HL-60/S4 treated with retinoic acid at 250 ng/mL for 4 days and 3 days (cell line): ENCODE measurements at regions not wholly inside any gene's neighbourhood (a gene's known extent, or its start where the extent isn't known, plus 50 kb on each side); places are given as distances from the start of the nearest gene placed in this dataset.

ENCODE experiments used
- in situ Hi-C: fragments of 300-500 bp; cut with MboI; formaldehyde crosslinking; loops from 2 replicates; pipeline ENCODE4 v1.7.0; 2022; ENCODE audit warnings: low sequenced_read_pairs

DNA sequence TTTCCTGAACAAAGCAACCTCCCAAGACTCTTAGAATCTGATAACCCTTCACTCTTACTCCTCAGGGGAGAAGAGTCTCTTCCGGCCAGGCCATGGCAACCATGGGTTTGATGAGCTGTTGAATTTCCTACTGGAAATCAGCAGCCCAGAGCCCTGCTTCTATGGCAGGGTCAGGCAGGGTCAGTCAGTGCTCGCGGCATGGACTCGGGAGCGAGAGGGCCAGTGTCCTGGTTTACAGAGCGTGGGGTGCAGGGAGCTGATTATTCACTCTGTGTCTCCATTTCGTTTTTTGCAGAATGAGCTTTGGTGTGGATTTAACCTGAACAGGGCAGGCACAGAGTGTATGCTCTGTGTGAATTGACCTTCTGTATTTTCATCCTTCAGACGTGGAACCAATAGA is 340.6 kb upstream of the SFSWAP start:
- in situ Hi-C loops, result no loop called here

DNA sequence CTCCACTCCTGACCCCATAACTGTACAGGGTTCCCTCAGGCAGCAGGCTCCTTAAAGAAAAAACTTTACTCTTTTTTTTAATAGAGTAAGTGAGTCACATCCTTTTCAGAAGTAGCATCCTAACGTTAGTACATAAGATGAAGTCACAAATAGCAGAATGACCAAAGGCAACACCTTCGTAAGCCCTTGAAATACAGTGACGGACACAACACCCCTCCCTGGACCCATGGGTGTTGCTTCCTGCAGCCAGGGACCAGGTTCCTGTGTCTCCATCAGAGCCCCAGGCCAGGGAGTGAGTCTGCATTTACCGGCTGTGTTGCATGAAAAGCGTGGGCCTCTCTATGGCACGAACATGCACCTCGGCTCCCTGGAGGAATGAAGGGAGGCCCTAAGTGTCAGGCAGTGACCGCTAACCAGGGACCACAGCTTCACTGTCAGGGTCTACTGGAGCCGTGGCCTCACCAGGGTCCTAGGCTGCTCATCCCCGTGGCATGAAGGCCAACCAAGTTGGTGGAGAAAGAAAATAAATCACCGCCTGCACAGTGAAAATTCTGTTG is 340.0 kb upstream of the SFSWAP start:
- in situ Hi-C loops, result no loop called here

DNA sequence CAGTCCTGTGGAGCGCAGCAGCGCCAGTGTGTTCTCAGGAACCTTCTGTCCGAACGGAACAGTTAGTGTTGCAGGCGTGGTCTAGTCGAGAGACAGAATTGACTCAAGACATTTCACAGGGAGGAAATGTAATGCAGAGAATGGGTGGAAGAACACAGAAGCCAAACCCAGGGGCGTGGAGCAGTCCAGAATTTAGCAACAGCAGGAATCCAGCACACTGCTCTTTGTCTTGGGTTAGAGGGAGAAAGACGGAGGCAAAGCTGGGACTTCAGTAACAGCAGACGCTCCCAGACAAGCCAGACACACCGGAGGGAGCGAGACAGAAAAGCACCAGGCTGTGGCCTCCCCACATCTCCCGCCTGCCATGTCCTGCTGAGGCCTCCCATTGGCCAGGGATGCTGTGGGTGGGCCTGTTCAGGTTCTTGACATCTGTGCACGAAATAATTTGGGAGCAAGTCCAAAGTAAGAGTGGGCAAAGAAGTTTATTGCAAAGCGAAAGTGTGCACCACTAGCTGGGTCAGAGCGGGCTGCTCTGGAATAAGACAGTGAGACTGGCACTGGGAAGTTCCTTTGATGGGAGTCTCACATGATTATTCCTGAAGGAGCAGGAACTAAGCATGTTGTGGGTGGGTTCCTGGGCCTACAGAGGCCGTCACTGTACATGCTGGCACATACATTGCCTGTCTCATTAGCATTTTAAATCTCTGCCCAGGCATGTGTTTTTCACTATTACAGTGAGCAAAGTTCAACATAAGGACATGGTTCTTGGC is 339.3 kb upstream of the SFSWAP start:
- in situ Hi-C loops, result no loop called here

DNA sequence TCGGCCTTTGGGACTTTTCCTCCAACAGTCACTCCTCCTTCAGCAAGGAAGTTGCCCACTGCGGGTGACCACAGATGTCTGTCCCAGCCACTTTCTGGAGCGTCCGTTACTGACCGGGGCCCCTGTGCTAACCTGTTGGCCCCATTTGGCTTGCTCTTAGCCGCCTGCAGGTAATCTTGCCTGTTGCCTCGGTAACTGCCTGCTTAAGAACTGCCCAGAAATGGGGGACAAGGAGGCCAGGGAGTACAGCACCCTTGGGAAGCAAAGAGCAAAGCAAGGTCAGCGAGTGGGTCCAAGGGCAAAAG is 338.8 kb upstream of the SFSWAP start:
- in situ Hi-C loops, result no loop called here

DNA sequence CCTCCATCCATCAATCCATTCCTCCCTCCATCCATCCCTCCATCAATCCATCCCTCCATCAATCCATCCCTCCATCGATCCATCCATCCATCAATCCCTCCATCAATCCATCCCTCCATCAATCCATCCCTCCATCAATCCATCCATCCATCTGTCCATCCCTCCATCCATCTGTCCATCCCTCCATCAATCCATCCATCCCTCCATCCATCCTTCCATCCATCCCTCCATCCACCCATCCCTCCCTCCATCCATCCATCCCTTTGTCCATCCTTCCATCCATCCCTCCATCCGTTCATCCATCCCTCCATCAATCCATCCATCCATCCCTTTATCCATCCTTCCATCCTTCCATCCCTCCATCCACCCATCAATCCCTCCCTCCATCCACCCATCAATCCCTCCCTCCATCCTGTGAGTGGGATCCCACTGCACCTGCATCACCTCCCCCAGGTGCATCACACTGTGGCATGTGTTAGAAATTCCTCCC is 338.1 kb upstream of the SFSWAP start:
- in situ Hi-C loops, result no loop called here

DNA sequence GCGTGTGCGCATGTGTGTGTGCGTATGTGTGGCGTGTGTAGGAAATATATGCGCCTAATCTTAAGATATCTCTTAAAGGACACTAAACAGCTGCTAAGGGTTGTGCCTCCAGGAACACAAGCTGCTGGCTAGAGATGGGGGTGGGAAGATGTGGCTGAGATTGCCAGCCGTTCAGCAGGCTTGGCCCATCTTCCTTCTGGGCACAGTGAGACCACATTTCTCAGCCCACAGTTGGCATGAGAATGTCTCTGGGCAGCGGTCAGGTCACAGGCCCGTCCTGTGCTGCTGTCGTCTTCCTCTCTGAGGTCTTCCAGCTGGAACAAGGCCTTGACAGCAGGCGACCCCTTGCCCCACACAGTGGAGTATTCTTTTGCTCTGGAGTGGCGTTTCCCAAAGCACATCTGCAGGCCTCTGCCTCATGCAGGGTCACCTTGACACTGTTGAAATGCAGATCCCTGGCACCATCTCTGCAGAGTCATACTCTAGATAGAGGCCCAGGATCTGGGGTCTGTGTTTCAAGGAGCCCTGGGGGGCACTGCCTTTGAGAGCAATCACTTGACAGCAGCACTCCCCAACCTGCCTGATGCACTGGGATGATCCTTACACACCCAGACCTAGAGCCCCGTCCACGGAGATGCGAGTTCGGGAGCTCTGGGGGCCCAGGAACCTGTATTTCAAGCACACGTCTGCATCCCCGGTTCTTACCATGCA is 335.5 kb upstream of the SFSWAP start:
- in situ Hi-C loops, result no loop called here

DNA sequence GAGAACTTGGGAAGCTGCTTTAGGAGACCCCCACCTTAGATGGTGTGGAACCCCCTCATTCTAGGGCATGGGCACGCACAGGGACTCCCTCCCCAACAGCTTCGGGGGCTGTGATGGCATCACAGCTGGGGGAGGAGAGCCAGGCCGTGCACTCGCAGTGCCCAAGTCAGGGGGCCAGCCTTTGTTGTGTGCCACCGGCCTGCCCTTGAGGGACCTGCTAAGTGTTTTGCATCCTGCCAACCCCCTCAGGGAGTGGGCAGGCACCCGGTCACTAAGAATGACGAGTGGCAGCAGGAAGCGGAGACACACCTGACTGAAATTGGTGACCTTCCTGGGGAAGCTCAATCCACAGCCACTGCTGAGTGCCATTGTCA is 334.9 kb upstream of the SFSWAP start:
- in situ Hi-C loops, result no loop called here

DNA sequence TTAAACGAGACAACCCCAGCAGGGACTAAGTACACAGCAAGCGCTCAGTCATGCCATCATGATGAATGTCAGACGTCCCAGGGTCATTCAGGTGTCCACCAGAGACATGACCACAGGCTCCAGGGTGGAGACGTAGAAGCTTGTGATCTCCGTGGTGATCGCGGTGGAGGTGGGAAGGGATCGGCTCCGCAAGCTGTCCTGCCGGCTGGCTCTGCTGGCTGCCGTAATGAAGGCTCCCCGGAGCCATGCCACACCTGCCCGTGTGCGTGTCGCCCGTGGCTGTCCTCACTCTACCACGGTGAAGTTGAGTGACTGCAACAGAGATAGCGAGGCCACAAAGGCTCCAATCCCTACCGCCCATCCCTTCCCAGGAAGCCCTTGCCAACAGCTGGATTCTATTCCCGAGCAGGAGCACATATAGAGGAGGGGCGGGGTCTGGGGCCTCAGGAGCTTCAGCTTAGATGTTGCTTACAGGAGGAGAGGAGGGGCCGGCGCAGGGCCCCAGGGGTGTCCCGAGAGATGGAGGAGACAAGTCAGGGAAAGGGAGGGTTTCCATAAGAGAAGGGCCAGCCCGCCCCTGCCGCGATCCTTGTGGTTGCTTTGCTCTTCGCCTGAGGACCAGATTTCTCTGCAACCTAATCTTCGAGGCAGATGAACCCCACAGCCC is 332.6 kb upstream of the SFSWAP start:
- in situ Hi-C loops, result no loop called here

DNA sequence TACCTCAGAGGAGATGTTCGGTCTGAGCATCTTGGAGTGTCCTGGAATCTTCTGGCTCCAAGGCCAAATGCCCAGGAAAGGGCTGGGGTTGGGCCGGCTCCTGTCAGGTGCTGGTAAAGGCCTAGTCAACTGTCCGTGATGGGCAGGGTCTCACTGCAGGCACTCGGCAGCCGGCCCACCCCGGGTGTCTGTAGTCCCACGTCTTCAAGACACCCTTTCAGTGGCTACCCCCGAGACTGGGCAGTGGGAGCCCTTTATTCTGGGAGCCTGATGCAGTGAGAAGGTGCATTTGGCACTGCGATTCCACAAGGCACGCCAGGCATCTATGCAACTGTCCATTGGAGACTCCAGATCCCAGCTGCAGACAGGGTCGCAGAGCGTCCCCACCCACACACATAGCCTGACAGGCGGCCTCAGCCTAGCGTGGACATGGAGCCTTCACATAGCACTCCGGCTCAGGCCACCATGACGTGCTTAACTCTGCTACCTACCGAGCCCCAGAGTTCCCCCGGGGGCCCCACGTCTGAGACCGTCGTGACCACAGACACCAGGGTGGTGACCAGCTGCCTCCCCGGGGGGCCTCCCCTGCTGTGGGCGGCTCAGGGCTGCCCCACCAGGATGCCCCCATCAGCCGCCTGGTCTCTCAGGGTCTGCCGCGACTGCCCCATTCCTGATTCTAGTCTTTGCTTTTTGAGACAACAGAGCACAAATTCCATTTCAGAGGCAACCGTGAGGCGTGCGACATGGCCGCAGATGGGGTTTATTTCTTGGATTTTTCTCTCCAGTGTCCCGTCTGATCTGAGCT is 331.8 kb upstream of the SFSWAP start:
- in situ Hi-C loops, result no loop called here

DNA sequence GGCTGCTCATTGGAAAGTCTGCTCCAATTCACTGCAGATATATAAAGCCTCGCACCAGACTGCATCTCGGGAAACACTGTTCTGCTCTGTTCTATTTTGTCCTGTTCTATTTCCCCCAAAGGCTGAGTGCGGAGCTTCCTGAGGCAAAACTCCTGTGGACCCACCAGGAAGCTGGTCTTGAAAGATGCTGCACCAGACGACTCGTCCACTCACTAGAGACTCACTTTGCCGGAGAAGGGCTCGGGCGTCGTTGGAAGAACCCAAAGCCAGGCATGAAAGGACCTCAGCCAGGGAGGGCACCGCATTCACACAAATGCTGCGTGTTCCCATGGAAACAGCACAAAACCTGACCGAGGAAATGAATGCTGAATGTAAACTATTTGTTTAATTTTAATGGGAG is 331.2 kb upstream of the SFSWAP start:
- in situ Hi-C loops, result no loop called here

DNA sequence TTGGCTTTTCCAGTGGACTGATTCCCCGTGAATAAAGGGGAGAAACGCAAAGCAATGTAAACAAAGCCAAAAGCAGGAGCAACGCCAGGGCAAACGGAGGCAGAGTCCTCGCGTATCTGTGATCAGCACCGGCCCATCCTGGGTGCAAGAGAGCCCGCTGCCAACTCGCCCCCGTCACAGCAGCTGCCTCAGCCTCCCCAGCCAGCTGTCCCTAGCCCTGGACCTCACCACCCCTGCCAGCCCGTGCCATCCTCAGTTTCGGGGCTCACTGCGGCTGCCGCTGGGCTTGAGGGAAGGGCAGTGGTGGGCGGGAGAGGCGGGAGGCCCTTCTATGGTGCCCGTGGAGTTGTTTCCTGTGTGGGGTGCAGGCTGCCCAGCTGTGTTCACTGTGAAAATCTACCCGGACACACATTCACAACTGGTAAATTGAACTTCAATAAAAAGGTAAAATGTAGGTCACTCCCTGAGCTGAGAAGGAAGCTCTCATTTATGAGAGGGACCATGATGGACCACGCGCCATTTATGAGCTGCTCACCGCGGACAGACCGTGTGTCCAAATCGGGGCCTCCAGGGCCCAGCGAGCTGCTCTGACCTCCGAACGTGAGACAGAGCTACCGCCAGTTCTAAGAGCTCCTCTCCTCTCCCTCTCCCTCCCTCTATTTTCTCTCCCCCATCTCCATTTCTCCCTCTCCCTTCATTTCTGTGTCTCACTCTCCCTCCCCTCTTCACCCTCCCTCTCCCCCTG is 330.5 kb upstream of the SFSWAP start:
- in situ Hi-C loops, result no loop called here

DNA sequence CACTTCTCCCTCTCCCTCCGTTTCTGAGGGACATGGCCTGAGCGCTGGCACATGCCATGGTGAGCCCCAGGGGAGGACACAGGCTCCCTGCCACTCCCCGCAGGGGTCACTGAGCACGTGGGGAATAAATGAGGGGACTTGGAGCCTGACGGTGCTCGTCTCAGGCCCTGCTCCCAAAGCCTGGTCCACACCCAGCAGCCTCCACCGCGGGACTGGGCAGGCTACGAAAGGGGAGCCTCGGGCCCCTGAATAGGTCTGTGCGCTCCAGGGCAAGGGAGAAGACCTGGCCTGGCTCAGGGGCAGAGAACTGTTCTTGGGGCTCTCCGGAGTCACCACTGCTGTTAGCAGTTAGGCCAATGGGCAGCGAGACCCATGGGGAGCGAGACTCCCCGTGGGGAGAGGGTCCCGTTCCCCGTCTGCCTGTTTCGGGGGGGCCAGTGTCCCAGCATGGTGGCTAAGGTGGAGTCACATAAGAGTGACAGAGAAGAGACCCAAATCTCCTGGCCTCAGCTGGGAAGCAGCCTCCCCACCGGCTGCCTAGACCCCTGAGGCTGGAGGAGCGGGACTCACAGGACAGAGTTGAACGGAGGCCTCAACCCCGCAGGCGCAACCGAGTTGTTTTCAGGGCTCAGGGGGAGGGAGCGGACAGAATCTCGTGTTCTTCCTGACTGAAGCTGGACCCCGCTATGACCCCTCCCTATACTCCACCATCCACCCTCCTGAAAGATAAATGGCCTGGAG is 329.8 kb upstream of the SFSWAP start:
- in situ Hi-C loops, result no loop called here

DNA sequence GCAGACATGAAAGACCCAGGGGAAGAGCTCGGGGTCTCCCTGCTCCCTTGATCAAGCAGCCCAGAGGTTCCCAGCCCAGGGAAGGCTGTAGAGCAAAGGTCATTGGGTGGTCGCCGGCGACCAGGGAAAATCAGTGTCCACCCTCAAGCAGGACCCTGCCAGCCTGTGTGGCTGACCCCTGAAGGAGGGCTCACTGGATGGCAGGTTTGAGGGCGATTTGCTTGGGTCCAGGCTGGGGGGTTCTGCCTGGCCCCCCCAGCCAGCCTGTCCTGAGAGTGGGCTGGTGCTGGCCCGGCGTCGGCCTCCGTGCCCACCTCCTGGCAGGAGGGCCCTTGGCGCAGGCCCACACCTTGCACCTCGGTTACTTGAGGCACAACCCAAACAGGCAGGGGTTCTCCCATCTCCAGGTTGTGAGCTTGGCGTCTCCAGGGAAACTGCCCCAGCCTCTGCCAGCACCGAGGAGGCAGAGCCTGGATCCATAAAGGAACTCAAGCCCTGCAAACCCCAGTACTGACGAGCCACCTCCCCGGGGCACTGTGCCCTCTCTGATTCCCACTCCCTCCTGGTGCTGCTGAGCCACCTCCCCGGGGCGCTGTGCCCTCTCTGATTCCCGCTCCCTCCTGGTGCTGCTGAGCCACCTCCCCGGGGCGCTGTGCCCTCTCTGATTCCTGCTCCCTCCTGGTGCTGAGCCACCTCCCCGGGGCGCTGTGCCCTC is 329.0 kb upstream of the SFSWAP start:
- in situ Hi-C loops, result no loop called here

DNA sequence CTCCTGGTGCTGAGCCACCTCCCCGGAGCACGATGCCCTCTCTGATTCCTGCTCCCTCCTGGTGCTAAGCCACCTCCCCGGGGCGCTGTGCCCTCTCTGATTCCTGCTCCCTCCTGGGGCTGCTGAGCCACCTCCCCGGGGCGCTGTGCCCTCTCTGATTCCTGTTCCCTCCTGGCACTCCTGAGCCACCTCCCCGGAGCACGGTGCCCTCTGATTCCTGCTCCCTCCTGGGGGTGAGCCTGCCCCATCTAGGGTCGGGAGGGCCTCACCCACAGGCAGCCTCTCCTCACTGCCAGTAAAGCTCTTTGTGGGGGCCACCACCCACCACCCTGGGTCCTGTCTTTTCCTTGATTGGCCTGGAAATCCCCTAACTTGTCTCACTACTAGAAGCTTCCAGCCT is 327.6 kb upstream of the SFSWAP start:
- in situ Hi-C loops, result no loop called here

DNA sequence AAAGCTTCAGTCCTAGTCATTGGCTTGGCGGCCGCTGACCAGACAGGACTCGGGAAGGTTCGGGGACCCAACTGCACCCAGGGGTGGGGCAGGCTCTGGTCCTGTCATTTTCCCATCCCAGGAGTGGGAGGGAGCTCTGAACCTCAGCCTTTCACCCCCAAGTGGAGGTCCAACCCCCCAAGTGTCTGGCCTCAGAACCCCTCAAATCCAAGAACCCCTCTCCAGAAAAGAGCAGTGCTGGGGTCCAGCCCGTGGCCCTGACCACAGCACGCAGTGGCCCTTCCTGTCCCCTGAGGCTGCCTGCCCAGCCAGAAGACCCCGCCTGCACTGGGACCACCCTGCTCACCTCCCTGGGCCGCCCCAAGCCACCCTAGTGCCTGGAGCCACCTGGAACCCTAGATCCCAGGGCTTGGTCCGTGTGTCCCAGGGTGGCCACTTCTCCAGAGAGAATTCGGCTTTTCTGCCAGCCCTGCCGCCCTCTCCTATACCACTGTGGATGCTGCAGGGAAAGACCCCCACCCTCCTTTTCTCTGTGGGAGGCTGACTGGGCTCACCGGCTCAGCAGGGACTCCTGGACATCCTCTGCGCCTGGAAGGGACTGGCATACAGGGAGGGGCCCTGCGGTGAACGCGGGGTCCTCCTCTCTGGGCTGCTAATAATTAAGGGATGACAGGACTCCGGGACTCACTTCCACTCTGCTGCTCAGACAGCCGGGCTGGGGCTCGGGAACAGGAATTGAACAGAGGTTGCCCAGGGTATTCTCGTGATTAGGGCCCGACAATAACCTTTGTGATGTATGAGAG is 326.9 kb upstream of the SFSWAP start:
- in situ Hi-C loops, result no loop called here

DNA sequence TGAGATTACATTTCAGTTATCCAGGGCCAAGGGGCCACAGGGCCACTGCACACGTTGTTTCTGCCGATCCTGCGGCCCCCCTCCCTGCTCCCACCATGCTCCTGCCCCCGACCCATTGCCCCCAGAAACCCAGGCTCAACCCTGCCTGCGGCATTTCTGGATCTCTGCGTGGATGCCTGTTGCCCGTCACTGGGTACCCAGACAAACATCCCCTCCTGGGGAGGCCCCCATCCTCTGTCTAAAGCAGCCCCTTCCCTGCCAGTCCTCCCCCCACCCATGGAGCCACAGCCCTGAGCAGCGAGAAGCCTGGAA is 326.4 kb upstream of the SFSWAP start:
- in situ Hi-C loops, result no loop called here

DNA sequence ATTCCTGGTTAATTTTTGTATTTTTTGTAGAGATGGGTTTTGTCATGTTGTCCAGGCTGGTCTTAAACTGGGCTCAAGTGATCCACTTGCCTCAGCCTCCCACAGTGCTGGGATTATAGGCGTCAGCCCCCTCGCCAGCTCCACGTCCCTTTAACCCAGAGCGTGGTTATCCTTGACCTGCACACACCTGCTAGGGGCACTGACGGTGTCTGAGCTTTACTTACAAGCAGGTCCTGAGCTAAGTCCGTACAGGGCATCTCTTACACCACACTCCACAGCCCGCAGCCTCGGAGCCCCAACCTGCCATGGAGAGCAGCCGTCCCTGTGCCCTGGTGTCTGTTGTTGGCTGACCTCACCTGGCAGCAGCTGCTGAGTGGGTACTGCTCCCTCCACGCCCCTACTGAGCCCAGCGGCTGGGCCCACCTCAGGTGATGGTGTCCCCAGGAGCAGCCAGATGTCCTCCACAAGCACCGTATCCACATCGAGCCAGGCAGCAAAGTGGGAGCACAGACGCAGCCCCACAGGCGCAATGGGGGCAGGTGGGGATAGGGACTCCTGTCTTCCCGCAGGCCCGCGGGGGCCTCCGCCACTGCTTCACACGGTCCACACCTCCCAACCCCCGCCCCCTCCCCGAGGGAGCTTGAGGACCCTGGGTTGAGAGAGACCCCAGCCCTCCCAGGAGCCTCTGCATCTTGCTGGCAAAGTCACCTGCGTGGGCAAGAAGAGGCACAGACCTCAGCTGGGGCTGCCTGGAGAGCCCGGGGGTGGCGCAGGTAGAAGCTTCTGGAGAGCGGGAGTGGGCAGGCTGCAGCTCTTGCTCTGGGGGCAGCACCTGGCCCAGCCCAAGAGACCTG is 325.4 kb upstream of the SFSWAP start:
- in situ Hi-C loops, result no loop called here

DNA sequence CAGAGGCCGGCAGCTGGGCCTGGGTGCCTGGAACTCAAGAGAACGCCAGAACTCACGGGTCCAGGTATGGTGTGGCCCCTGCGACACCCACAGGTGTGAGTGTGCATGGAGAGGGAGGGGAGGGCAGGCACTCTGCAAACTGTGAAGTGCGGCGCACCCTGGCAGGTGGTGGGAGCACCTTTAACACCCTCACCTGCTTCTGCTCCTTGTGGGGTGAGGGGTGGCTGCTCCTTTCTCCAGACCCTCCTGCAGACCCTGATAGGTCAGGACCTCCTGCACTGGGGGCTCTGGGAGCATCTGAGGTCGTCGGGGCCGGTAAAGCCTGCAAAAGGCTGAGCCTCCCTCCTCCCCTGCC is 324.7 kb upstream of the SFSWAP start:
- in situ Hi-C loops, result no loop called here
